Stimulated activated CD4-positive, alpha-beta T cell treated with anti-CD3 and anti-CD28 coated beads, Interleukin-2, amount 100 ng/mL, for 4 hours (primary cell): ENCODE measurements at regions not wholly inside any gene's neighbourhood (a gene's known extent, or its start where the extent isn't known, plus 50 kb on each side); places are given as distances from the start of the nearest gene placed in this dataset.

Experiments used
- DNase-seq: peaks from one replicate; pipeline ENCODE4 v3.0.0-alpha.2; 2020; ENCODE audit warnings: low read depth

GRCh38 chr2:19809206-19809605 is 92.6 kb downstream of the TTC32 start:
- no peak for DNase-seq

GRCh38 chr2:19807866-19808265 is 93.9 kb downstream of the TTC32 start:
- no peak for DNase-seq

GRCh38 chr2:19807346-19807745 is 94.4 kb downstream of the TTC32 start:
- DNase-seq = no peak

DNA sequence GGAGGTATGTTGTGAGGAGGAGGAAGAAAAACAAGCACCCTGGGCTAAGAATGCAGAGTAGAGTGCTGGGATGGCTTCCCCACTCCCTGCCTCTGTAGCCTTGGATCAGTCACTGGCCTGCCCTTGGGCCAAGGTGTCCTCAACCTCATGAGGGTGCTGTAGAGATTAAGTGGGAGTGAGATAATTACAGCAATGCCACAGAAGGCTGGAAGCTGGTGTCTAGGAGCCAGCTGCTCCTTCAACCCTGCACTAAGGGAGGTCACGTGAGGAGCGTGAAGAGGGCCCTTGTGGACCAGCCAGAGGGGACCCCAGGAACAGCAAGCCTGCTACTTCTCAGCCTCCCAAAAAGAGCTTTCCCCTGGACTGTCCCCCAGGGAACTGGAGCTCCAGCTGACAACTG is 95.2 kb downstream of the TTC32 start:
- DNase-seq = no peak

GRCh38 chr2:19806131-19806530 is 95.7 kb downstream of the TTC32 start:
- DNase-seq = no peak

DNA sequence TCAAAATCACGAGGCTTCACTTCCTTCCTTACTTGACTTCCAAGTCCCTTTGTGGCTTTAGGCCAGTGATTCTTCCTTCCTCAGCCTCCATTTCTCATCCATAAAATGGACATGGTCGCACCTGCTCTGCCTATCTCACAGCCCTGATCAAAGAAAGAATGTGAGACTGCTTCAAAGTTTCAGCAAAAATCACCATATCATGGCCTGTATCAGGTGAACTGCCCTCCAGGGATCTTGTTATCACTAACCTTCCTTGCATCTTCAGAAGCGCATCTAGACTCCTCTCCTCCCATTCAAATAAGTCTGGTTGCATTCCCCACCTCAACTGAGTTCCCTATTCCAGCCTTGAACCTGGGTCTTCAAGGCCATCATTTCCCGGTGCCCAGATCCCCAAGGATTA is 96.5 kb downstream of the TTC32 start:
- no peak for DNase-seq

DNA sequence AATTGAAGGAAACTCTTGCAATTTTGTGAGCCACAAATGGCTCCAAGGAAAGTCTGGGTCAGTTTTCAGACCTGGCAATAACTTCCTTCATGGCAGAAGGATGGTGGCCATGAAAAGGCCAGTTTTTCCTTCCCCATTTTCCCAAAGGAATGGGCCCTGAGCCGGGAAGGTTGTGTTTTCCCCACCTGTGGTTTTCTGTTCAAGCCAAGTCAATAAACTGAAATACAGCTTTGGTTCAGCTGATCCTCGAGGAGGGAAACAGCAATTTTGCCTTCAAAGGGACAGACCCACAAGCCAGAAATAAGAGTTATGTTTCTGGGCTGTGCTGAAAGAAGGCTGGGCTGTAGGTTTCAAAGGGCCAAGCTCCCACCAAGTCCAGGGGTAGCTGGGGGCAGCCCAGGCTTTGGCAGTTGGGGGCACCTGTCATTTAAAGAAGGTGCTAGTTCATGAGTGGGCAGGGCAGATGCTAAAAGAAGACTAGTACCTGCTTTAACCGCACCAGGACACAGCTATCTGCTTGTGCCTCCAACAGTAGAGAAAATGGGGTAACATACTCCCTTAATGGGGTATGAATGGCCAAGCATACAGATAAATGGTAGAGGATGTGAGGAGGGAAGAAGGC is 97.0 kb downstream of the TTC32 start:
- DNase-seq = no peak

DNA sequence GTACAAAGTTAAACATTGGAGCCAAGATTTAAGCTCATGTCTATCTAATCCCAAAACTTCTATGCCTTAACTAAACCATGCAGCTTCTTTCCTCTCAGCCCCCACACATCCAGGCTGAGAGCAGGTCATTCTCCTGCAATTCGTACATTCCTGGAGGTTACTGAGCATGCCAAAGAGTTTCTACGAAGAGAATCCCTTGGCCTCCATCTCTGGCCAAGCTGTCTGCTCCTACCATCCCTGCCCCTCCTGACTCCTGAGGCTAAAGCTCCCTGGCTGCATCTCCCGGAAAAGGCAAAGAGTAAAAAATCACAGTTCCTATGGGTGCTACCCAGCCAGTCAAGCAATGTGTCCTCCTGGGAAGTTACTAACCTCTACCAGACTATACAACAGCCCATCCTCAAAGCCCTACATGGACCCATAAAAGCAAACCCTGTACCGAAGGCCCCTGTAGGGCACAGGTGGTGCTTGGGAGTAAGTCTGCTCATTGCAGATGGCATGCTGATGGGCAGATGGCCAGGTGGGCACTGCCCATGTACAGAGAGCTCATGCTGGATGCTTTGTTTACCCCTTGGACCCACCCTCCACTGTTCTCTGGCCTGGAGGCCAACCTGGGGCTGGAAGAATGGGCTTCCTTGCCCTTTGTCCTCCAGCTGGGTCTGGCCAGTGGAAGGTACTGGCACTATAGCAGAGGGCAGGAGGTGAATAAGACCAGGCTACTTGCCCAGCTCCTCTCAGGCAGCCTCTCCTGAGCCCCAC is 99.5 kb downstream of the TTC32 start:
- no peak for DNase-seq

DNA sequence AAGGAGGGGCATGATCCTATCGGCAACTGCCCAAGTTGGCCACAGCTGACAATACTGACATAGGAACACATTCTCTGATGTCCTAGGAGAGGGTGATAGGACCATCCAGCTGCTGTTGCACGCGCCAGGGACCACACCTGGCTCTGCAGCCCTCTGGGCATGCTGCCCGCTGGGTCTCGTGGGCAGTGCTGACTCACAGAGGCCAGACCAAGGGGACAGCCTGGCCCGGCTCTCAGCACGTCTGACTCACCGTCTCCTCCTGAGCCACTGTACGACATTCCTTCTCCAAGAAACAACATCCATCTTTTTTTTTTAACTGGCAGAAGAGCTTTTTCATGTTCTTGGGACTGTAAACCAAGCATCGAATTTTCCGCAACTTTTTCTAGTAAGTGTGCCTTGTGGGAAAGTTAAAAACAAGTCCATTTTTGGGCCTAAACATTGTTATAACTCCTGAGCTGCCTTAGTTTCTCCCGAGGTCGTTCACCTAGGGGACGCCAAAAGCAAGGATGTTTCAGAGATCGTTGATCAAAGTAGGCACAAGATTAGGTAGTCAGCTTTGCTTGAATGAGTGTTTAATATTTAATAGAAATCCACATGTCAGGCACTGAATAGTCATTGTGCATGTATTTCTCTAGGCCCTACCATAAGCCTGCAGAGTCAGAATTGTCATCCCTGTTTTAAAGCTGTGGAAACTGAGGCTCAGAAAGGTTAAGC is 100.3 kb downstream of the TTC32 start:
- no peak for DNase-seq

DNA sequence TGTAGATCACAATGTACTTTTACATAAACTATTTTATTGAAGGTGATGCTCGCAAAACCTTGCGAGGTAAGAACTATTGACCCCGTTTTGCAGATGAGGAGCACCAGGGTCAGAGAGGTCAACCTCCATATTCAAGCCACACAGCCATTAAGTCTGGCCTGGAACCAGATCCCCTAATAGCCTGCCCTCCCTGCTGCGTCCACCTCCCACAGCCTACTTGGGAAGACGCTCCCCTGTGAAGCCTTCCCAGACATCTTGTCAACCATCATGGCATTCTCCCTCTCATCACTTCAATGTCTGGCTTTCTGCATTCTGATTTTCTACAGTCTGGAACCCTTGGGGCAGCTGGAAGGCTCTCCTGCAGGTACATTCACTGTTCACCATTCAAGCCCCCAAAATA is 101.0 kb downstream of the TTC32 start:
- DNase-seq = no peak

DNA sequence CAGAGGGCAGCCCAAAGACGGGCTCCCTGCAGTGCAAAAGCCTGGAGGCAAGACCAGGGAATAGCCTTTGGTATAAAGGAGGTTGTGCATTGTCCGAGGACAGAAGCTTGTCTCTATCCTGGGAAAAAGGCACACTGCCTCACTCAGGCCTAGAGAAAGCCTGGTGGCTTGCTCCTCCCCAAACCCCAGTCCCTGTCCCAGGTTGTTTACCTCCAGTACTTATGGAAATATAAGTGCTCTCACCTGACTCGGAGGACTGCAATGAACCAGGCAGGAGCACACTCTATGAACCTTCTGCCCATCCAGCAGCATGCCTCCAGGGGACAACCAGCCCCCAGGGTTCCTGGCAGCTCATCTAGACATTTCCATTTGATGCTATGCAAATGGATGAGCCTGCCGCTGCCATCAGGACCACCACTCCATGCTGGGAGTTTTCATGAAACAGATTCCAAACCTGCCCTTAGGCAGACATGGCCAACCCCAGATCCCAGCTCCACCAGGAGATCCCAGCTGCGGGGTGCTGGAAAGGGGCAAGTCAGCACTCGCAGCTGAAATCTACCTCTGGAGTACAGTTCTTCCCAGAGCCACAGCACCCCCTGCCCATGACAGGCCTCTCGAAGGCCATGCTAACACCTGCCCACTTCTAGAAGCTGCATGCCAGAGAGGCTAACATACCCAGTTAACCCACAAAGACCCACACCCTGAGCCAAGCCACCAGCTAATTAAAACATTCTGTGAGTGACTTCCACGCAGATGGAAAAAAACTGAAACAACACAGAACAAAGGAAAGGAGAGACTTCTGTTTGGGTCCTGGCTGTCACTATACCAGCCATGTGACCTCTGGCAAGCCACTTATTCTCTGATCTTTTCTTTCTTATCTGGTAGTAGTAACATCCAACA is 101.7 kb downstream of the TTC32 start:
- DNase-seq = no peak

DNA sequence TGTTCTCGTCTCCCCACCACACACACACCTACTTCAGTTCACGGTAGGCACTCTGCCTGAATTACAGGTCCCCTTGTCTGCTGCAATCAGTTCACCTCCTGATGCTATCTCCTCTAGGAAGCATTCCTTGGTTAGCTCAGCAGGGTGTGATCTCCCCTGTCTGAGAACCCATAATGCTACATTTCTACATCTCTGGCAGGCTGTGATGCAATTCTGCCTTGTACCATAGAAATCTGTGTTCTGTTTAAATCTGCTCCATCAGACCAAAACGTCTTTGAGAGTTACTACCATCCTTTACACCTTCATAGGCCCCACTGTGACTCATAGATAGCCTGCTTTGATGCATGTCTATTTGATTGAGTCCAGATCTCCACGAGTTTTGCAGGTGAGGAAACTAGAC is 103.9 kb downstream of the TTC32 start:
- DNase-seq = no peak

DNA sequence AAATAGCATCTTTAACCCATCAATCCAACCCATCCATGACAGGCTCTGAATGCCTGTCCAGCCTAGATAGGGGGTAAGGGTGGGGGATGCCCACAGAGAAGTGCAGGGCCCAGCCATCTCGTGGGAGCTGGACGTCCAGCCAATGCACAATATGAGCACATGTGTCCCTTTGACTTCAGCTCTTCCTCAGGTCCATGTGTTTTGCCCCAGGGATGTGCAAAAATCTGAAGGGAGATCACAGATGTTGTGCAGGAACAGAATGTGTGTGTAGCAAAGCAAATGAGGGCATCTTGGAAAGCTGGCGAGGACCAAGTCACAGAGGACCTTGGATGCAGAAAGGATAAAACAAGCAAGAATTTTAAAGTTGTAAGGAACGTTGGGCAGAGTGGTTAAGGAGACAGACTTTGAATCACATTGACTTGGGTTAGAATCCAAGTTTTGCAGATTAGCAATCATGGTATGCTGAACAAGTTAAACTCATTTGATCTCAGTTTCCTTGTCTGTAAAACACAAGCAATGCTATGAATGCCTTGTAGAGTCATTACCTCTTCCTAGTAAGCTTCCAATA is 104.5 kb downstream of the TTC32 start:
- DNase-seq = no peak

DNA sequence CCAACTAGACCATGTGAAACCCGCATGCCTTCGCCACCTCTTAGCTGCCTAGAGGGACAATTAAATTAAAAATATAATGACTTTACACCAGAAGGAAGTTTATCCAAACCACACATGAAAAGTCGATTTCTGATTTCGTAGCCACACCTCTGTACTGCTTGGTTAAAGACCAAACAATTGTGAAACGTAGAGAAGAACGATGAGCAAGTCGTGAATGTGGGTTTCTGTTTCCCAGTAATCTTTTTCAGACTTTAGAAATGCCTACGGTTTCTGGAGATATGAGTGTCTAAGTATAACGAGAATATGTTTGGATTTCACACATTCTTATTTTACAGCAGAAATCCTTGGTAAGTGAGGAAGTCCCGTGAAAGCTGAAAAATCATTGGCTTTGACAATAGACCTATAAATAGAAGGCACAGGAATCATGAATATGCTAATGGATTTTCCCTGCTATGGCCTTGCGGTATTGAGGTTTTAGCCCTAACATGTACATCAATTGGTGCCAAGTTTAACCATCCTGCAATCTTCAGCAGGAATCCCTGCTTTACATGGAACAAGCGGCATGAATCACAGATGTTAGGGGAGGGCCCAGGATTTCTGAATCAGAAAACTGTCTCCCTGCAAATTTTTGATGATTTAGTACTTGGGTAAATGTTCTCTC is 105.6 kb downstream of the TTC32 start:
- DNase-seq = no peak

DNA sequence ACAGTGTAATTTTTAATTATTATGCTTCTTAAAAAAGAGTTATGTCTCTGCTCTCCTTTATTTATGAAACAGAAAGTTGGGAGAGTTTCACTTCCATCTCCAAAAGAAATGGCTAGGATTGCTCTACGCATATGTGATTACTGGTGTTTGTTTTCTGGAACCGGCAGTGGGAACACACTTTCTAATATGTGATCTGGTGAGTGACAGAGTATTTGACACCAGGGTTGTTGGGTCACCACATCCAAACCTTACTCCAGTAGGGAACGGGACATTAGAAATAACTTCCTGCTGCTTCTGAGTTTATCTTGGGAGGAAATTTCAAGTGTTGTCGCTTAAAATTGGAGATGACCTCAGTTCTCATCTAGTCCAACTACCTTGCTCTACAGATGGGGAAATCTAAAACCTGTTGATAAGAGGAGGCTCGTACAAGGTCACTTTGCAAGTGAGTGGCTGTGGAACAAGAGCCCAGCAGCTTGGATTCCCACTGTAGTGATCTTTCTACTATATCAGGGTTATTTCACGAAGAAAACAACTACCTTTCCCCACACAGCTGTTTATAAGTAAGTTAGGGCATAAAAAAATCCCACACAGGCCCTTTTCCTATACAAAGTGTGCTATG is 108.5 kb downstream of the TTC32 start:
- DNase-seq = no peak

- no peak for DNase-seq
These were observed 111.5 kb downstream of the TTC32 start for GRCh38 chr2:19790291-19790690.

DNA sequence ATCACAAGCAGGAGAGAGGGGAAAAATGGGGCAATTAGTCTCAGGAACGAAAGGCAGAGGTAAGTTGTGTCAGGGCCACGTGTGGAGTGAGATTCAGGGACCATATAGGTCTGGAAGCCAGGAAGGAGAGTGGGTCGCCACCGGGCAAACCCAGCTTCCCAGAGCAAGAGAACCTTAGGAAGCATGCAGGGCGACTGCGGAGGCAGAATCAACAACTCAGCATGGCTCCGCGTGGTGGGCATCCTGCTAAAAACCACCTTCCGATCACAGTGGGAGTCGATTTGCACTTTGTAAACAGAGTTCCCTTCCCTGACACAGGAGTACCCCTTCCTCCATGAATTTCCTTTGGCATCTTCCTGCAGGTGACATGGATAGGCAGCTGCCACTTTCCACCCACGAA is 114.6 kb downstream of the TTC32 start:
- DNase-seq = no peak

- no peak for DNase-seq
These were observed 115.2 kb downstream of the TTC32 start for GRCh38 chr2:19786408-19787058.

DNA sequence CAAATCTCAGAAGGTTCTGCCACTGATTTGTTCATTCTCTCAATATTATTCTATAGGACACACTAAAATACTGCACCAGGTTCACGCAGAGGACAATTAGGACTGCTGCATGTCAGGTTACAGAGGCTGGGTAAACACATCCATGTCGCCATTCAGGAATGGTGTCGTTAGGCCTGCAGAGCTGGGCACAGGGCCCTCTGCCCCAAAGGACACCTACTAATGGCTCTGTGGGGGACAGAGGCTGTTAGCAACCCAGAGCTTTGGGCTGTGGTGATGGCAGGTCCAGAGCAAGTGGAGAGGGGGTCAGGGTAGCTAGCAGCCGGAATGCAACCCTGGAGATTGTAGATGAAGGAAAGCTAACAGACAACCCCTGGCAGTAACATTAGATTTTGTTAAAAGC is 115.9 kb downstream of the TTC32 start:
- DNase-seq = no peak

- DNase-seq = no peak
These were observed 116.3 kb downstream of the TTC32 start for GRCh38 chr2:19785447-19785846.
